Testis (tissue), 2 donors: ENCODE measurements at regions not wholly inside any gene's neighbourhood (a gene's known extent, or its start where the extent isn't known, plus 50 kb on each side); places are given as distances from the start of the nearest gene placed in this dataset.

ENCODE experiments used
- POLR2A ChIP-seq: fragments of 450-650 bp; IDR thresholded peaks from one replicate; pipeline ENCODE4 v1.6.1; 2017; ENCODE audit warnings: antibody characterized with exemption, mild to moderate bottlenecking, moderate library complexity
- TF ChIP-seq, protein P1 (sequence below), 3 experiments: fragments of 450-650 bp in 2 of 3; fragments of 200-600 bp in 1 of 3; sonication (generic) in 1 of 3; IDR thresholded peaks; one replicate each; pipeline ENCODE4 v1.5.1; 2016 to 2019; ENCODE audit warnings: antibody characterized with exemption in 3 of 3, mild to moderate bottlenecking in 2 of 3, moderate library complexity in 1 of 3

DNA sequence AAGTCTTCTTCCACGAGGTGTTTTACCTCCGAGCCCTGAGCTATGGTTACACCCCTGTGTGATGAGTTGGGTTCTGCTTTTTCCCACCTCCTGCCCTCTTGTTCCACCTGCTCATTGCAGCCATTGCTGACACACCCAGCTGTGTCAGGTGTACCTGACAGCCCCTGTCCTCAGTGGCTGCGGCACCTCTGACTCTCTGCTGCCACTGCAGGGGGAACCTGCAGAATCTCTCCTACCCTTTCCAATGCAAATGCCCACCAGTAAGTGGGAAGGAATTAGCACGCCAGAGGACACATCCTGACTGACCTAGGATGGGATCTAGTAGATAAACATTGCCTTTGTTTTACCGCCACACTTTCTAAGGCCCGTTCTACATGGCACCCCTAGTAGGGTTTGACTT, 600.9 kb upstream of the MKI67 start:
- TF ChIP-seq, protein P1, sequence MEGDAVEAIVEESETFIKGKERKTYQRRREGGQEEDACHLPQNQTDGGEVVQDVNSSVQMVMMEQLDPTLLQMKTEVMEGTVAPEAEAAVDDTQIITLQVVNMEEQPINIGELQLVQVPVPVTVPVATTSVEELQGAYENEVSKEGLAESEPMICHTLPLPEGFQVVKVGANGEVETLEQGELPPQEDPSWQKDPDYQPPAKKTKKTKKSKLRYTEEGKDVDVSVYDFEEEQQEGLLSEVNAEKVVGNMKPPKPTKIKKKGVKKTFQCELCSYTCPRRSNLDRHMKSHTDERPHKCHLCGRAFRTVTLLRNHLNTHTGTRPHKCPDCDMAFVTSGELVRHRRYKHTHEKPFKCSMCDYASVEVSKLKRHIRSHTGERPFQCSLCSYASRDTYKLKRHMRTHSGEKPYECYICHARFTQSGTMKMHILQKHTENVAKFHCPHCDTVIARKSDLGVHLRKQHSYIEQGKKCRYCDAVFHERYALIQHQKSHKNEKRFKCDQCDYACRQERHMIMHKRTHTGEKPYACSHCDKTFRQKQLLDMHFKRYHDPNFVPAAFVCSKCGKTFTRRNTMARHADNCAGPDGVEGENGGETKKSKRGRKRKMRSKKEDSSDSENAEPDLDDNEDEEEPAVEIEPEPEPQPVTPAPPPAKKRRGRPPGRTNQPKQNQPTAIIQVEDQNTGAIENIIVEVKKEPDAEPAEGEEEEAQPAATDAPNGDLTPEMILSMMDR (IDR thresholded peaks at IDR 0.05): no peak
- TF ChIP-seq POLR2A: no peak
